Fibroblast of lung (primary cell): ENCODE measurements at regions not wholly inside any gene's neighbourhood (a gene's known extent, or its start where the extent isn't known, plus 50 kb on each side); places are given as distances from the start of the nearest gene placed in this dataset.

Experiments
- CTCF ChIP-seq, 2 donors: IDR thresholded peaks in 1 of 2; conservative IDR thresholded peaks in 1 of 2; 1 replicate in 1 of 2; 2 replicates in 1 of 2; pipeline ENCODE4 v1.5.1; 2011 to 2012; ENCODE audit warnings: low read length in 2 of 2, control low read depth in 1 of 2, inconsistent platforms in 1 of 2, low read depth in 1 of 2, mild to moderate bottlenecking in 1 of 2
- EZH2 ChIP-seq: IDR thresholded peaks from 2 replicates; pipeline ENCODE4 v1.5.1; 2012; ENCODE audit warnings: low read length, control low read depth, mild to moderate bottlenecking; ENCODE audit errors: missing control alignments

- TF ChIP-seq CTCF (conservative IDR thresholded peaks at IDR 0.05 in 1 of 2, IDR thresholded peaks at IDR 0.05 in 1 of 2; ENCODE audit: low read depth in 1 of 2, low read length in 2 of 2) (no peak), EZH2 (no peak)
Observed at GRCh38 chr1:36737767-36738166, 255.1 kb upstream of the CSF3R start.
